HG02970 (cell line): ENCODE measurements at regions not wholly inside any gene's neighbourhood (a gene's known extent, or its start where the extent isn't known, plus 50 kb on each side); places are given as distances from the start of the nearest gene placed in this dataset.

Experiments
- ATAC-seq: cut with Tn5 transposase; IDR thresholded peaks from one replicate; pipeline ENCODE4 v1.9.1; 2021; ENCODE audit warnings: mild to moderate bottlenecking, moderate library complexity, moderate number of reproducible peaks; ENCODE audit not compliant: unreplicated experiment, low FRiP score

DNA sequence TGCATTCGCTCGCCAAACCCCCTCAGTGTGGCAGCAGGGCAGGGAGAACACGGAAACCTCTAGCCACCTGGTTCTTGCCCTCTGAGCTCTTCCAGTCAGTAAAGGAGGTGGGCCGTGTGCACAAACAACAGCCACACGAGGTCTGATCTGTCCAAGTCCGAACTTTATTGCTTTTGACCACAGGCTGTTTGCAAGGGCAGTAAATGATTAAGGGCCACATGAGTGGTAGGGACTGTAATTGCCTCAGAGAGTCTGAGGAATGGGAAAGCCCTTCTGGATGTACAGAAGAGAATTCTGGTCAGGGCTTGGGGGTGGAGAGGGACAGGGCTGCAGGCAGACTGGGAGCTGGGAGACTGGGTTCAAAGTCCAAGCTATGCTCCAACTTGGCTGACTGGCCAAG, 75.7 kb upstream of the LHX1 start:
- ATAC-seq = no peak

DNA sequence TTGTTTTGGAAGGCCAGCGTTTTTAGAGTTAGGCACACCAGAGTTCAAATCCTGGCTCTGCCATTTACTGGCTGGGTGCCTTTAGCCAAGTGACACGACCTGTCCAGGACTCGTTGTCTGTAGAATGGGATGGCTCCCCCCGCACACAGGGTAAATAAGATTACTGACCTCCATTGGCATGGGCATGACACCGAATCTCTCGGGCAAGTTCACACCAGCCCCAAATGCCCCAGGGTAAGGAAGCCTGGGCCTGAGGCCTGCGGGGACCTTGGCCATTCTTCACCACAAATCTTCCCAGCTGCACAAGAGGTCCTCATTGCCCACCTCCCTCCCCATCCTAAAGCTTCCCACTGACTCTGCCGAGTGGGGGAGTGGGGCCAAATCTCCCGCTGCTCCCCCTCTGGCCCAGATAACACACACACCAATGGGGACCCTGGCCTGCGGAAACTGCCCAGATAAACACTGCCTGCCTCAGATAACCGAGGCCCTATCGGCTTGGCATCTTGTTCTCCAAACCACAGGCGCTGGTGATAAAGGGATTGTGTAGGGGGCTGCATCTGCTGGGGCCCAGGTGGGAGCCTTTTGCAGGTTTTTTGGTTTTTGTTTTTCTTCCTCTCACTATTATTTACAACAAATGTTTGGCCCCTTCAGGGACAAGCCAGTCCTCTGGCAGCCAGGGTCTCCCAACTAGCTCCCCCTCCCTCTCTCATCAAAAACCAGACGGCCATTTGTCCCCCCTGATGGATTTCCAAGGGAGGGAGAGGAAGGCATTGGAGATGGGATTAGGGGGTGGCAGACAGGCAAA, 75.0 kb upstream of the LHX1 start:
- ATAC-seq = no peak

DNA sequence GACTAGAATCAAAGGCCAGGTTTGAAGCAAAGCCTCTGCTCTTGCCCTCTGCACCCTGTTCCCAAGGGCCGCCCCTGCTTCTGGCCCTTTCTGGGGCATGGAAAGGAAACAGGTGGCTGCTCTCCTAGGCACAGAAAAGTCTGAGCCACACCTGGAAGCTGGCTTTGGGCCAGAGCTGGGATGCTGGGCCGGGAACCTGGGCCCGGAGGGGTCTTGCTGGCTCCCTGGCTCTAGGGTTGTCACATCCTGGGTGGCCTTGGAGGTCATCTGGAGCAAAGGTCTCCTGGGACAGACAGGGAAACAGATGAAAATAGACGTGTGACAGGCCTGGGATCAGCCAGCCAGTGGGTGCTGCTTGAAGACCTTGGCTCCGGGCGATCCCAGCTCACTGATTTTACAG, 74.1 kb upstream of the LHX1 start:
- ATAC-seq = no peak

- no peak for ATAC-seq
Measured at GRCh38 chr17:36863676-36864612, 73.3 kb upstream of the LHX1 start.

DNA sequence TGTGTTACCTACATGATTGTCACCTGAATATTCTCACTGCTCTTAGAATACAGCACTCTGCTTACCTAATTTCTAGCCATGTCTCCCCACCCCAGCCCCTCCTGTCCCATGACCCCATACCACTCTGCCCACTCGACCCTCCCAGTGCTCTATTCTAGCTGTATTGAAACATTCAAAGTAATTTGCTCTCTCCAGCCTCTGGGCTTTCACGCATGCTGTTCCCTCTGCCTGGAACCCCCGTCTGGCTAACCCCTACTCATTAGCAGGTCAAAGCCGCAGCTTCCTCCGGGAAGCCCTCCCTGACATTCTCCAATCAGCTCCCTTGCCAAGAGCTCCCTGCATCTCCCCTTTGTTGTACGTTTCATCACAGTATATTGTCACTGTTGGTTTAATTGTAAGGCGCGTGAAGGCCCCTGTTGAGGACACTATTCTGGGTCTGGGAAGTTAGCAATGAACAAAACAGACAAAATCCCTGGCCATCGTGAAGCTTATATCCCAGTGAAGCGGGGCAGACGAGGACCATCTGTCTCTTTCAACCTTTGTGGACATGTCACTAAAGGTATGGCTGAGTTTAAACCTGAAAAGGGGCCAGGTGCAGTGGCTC, 72.3 kb upstream of the LHX1 start:
- ATAC-seq = no peak

GRCh38 chr17:36867716-36868341, 69.4 kb upstream of the LHX1 start:
- no peak for ATAC-seq

DNA sequence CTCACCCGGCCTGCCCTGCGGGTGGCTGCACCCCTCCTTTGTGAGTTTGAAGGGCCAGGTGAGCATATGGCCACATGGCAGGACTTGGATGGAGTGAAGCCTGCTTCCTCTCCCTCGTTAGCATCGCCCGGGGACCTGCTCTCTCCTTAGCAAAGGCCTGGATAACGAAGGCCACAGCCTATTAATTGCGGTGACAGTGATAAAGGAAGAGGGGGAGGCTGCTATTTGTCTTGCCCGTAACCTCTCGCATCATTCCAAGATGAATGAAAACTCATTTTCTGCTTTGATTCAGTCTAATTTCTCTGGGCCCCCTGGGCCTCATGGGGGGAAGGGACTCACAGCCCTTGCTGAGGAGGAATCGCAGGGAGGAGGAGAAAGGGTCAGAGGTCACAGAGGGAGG, 68.5 kb upstream of the LHX1 start:
- no peak for ATAC-seq

DNA sequence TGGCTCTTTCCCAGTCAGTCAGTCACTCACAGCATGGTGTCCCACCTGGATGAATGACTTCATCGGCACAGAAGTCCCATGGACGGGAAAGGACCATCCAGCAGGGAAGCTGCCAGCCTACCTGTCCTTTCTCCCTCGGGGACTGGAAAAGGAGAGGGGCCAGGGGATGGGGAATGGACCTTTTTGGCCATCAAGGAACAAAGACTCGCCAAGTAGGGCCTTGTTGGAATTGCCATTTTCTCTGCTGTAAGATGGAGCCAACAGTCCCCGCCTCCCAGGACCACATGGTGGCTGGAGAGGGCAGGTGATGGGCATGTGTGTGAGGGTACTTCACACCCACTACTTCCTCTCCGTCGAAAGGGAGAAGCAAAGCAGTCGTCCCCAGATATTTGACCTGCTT, 67.8 kb upstream of the LHX1 start:
- no peak for ATAC-seq

GRCh38 chr17:36869856-36870719, 67.2 kb upstream of the LHX1 start:
- ATAC-seq = no peak

DNA sequence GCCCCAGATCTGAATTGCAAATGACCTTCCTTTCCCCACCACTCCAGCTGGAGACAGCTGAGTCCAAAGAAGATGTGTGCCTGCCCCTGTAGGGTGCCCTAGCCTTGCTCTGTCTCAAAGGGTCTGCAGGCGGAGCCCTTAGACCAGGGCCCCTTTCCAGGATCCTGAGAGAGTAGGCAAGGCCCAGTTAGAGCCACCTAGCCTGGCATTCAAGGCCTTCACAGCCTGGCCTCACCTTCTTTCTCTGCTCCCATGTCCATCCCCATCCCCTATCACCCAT, 66.6 kb upstream of the LHX1 start:
- ATAC-seq = no peak

- no peak for ATAC-seq
Measured at GRCh38 chr17:36875698-36876293, 61.5 kb upstream of the LHX1 start.

DNA sequence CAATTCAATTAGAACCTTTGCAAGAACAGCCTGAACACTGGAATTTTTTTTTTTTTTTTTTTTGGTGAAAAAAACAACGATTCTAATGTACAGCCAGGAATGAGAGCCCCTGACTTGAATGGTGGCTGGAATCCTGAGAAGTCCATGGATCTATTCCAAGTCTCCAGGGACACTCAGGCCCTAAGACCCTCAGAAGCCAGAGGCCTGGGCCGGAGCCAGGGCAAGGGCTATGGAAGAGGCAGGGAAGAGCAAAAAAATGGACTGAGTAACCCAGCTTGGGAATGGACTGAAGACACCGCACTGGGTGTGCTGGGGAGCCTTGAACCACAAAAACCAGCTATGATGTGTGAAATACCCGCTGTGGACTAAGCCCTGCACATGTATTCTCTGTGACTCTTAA, 60.3 kb upstream of the LHX1 start:
- ATAC-seq = no peak

DNA sequence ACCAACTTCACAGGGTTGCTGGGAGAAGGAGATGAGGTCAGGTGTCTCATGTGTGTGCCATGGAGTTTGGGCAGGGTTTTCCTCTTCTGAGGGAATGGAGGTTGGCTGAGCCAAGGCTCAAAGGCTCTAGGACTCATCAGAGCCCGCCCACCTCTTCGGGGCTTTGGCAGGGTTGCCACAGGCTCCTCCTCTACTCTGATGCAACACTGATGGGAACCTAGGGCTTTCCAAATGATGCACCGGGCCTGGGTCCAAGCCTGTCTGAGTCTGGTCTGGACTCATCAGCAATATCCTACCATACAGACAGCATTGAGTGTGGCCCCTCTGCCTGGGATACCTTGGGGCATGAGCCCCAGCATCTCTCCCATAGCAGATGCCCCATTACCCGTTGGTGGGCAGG, 59.5 kb upstream of the LHX1 start:
- ATAC-seq = no peak

DNA sequence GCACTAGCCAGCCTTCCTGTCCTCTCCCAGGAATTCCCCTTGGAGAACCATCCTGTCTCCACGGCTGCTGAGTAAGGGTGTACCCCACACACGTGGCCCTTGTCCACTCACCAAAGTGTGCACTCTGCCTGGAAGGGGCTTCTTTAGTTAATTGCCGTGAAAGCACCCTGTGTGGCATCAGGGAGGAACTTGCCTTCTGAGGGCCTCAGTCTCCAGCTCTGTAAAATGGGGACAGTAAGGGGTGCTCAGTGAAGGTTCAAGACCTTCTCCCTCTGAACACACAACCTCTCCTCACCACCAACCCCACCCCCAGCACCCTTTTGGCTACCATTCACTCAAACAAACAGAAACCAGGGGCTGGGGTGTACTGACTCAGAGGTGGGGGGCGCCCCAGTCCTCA, 59.1 kb upstream of the LHX1 start:
- no peak for ATAC-seq

DNA sequence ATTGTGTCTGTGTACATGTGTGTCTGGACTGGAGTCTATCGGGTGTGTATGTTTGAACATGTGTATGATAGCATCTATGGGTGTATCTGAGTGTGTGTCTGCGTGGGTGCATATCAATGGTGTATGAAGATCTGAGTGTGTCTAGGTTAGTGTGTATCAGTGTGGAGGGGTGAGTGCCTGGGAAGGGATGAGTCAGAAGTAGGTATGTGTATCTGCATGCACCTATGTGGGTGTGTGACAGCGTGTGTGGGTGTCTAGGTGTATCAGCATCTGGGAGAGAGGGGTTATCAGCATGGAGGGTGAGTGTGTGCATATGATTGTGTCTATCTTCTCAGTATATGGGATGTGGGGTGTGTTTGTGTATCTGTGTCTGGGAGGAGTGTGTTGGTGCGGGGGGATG, 58.2 kb upstream of the LHX1 start:
- no peak for ATAC-seq

DNA sequence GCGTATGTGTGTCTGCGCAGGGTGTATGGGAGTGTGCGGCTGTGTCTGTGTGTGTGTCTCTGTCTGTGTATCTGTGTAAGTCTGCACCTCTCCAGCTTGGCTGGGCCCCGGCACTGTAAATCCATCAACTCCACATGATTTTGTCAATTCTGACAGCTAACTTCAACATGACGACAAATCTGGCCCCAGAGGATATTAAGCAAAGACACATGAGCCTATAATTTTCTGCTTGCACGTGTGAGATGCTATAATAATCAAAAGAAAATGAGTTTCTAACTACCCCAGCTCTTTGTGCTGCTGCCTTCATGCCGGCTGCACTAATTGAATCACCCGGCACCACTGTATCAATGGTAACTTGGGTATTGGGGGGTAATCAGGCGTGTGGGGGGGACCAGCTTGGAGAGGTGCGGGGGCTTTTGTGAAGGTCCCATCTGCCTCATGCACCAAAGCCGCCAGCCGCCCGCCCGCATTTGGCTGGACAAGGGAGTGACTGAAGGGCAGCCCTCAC, 57.6 kb upstream of the LHX1 start:
- no peak for ATAC-seq

DNA sequence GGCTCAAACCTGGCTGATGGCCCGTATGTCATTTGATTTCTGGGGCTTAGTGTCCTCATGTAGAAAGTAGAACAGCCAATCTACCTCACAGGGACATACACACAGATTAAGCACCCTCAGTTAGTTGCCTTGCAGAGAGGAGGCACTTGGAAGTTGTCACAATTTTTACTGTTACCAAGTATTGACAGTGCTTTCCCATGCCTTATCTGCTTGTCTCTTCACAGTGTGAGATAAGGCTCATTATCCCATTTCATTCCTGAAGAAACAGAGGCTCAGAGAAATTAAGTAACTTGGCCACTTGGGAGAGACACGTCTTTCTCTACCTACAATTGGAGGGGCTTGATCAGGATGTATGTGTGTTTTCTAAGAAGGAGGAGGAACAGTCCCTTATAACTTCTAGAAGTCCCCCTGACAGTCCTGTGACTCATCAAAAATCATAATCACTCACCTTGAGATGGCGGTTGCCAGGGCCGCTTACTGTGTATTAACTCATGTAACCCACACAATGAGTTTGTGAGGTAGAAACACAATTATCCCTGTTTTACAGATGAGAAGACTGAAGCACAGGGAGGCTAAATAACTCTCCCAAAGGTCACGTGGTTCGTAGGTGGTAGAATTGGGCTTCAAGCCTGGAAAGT, 56.9 kb upstream of the LHX1 start:
- ATAC-seq = no peak

GRCh38 chr17:36881323-36881722, 56.0 kb upstream of the LHX1 start:
- ATAC-seq = no peak

DNA sequence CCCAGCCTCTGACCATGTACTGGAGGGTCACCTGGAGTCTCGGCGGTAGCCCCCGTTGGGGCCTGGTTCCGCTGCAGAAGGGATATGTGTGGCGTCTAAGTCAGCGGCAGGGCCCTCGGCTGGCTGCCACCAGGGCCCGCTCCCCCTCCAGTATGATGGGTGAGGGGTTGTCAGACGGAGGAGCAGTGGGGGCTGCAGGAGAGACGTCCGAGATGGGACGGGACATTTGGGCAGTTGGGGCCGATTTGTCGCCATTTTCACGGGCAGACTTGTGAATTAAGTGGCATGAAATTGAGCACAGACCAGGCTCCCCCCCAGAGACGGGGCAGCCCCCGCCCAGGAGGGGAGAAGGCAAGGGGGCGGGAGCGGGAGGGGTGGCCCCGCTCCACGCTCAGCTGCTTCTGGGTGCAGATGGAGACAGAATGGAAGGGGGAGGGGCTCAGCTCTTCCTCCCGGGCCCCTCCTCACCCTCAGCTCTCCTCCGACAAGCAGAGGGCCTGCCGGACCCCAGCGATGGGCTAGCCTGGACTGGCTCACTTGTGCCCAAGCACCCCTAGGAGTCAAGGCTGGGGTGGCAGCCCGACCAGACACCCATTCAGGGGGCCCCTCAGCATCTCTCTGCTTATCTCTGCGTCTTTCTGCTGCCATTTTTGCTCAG, 52.7 kb upstream of the LHX1 start:
- no peak for ATAC-seq
